Smooth muscle cell of the brain vasculature (primary cell): ENCODE measurements at regions not wholly inside any gene's neighbourhood (a gene's known extent, or its start where the extent isn't known, plus 50 kb on each side); places are given as distances from the start of the nearest gene placed in this dataset.
A peak's percentile ranks its signal among the peaks of the same experiment; 100 is the strongest.

ENCODE experiments used
- DNase-seq: peaks from one replicate; pipeline ENCODE4 v3.0.0-alpha.2; 2012; ENCODE audit warnings: low read depth, low spot score

- no peak for DNase-seq
Observed at GRCh38 chr7:22676385-22676784, 50.6 kb upstream of the IL6 start.

GRCh38 chr7:22675917-22676343 lies 51.1 kb upstream of the IL6 start:
- no peak for DNase-seq

GRCh38 chr7:22675421-22675820 lies 51.6 kb upstream of the IL6 start:
- DNase-seq, result no peak

GRCh38 chr7:22672846-22673680 lies 53.9 kb upstream of the IL6 start:
- DNase-seq, result peak; percentile 55

GRCh38 chr7:22671177-22671879 lies 55.7 kb upstream of the IL6 start:
- DNase-seq, result no peak

- DNase-seq, result no peak
Observed at GRCh38 chr7:22670422-22670815, 56.6 kb upstream of the IL6 start.

- no peak for DNase-seq
Observed at GRCh38 chr7:22669692-22670421, 57.1 kb upstream of the IL6 start.

- no peak for DNase-seq
Observed at GRCh38 chr7:22668971-22669401, 58.0 kb upstream of the IL6 start.

- DNase-seq, result no peak
Observed at GRCh38 chr7:22667562-22668239, 59.3 kb upstream of the IL6 start.

- DNase-seq, result no peak
Observed at GRCh38 chr7:22667187-22667561, 59.8 kb upstream of the IL6 start.

GRCh38 chr7:22666732-22667131 lies 60.3 kb upstream of the IL6 start:
- DNase-seq, result no peak

- no peak for DNase-seq
Observed at GRCh38 chr7:22665923-22666322, 61.1 kb upstream of the IL6 start.

GRCh38 chr7:22664988-22665798 lies 61.8 kb upstream of the IL6 start:
- no peak for DNase-seq

- DNase-seq, result no peak
Observed at GRCh38 chr7:22663721-22664120, 63.3 kb upstream of the IL6 start.

GRCh38 chr7:22663357-22663718 lies 63.7 kb upstream of the IL6 start:
- DNase-seq, result no peak

- no peak for DNase-seq
Observed at GRCh38 chr7:22662556-22663356, 64.2 kb upstream of the IL6 start.

GRCh38 chr7:22662036-22662435 lies 65.0 kb upstream of the IL6 start:
- DNase-seq, result no peak

- no peak for DNase-seq
Observed at GRCh38 chr7:22660732-22661131, 66.3 kb upstream of the IL6 start.

- no peak for DNase-seq
Observed at GRCh38 chr7:22660293-22660692, 66.7 kb upstream of the IL6 start.

- DNase-seq, result no peak
Observed at GRCh38 chr7:22659741-22660140, 67.3 kb upstream of the IL6 start.
